SH-SY5Y (cell line): ENCODE measurements at regions not wholly inside any gene's neighbourhood (a gene's known extent, or its start where the extent isn't known, plus 50 kb on each side); places are given as distances from the start of the nearest gene placed in this dataset.

Experiments
- GATA2 ChIP-seq: IDR thresholded peaks from 2 replicates; pipeline ENCODE4 v1.6.1; 2011; ENCODE audit warnings: mild to moderate bottlenecking, low read depth, low read length
- GATA3 ChIP-seq: IDR thresholded peaks from 2 replicates; pipeline ENCODE4 v1.6.1; 2011; ENCODE audit warnings: low read depth, mild to moderate bottlenecking, low read length, moderate library complexity

GRCh38 chr1:209421186-209421585 is 162.3 kb upstream of the CAMK1G start:
- TF ChIP-seq GATA3 (no peak), GATA2 (no peak)
